GM23248 (cell line): ENCODE measurements at regions not wholly inside any gene's neighbourhood (a gene's known extent, or its start where the extent isn't known, plus 50 kb on each side); places are given as distances from the start of the nearest gene placed in this dataset.

Experiments used
- DNase-seq: peaks from one replicate; pipeline ENCODE4 v3.0.0-alpha.2; 2015
- H2AFZ ChIP-seq: fragments of 200-600 bp; sonication (generic); 2 replicates; pipeline ENCODE4 v1.6.1; 2016; ENCODE audit warnings: antibody characterized with exemption
- H3F3A ChIP-seq: fragments of 200-600 bp; sonication (generic); 2 replicates; pipeline ENCODE4 v1.6.1; 2016; ENCODE audit warnings: mild to moderate bottlenecking, antibody characterized with exemption, mixed run types; ENCODE audit not compliant: insufficient read depth
- H3K27ac ChIP-seq: fragments of 200-600 bp; sonication (generic); 2 replicates; pipeline ENCODE4 v1.5.1; 2016; ENCODE audit warnings: mild to moderate bottlenecking
- H3K27me3 ChIP-seq: fragments of 200-600 bp; sonication (generic); replicated peaks from 2 replicates; pipeline ENCODE4 v1.6.1; 2016; ENCODE audit warnings: mild to moderate bottlenecking; ENCODE audit not compliant: insufficient read depth
- H3K36me3 ChIP-seq: fragments of 200-600 bp; sonication (generic); 2 replicates; pipeline ENCODE4 v1.6.1; 2016; ENCODE audit warnings: low read depth, mild to moderate bottlenecking
- H3K4me1 ChIP-seq: fragments of 200-600 bp; sonication (generic); 2 replicates; pipeline ENCODE4 v1.6.1; 2016; ENCODE audit warnings: mild to moderate bottlenecking; ENCODE audit not compliant: insufficient read depth
- H3K4me2 ChIP-seq: fragments of 200-600 bp; sonication (generic); one replicate; pipeline ENCODE4 v1.6.1; 2016; ENCODE audit warnings: mild to moderate bottlenecking; ENCODE audit not compliant: unreplicated experiment
- H3K4me3 ChIP-seq: fragments of 200-600 bp; sonication (generic); 2 replicates; pipeline ENCODE4 v1.5.1; 2016; ENCODE audit warnings: mild to moderate bottlenecking
- H3K79me2 ChIP-seq: fragments of 200-600 bp; sonication (generic); 2 replicates; pipeline ENCODE4 v1.6.1; 2016; ENCODE audit warnings: mild to moderate bottlenecking; ENCODE audit not compliant: insufficient read depth
- H3K9ac ChIP-seq: fragments of 200-600 bp; sonication (generic); 2 replicates; pipeline ENCODE4 v1.6.1; 2016; ENCODE audit warnings: mild to moderate bottlenecking
- H3K9me2 ChIP-seq: fragments of 200-600 bp; sonication (generic); 2 replicates; pipeline ENCODE4 v1.6.1; 2016; ENCODE audit warnings: mixed run types, mild to moderate bottlenecking, moderate library complexity; ENCODE audit not compliant: insufficient read depth
- H3K9me3 ChIP-seq: fragments of 200-600 bp; sonication (generic); one replicate; pipeline ENCODE4 v1.6.1; 2017; ENCODE audit warnings: low read depth
- H4K20me1 ChIP-seq: fragments of 200-600 bp; sonication (generic); 2 replicates; pipeline ENCODE4 v1.6.0; 2016; ENCODE audit not compliant: insufficient read depth
- EZH2 ChIP-seq: fragments of 200-600 bp; sonication (generic); IDR thresholded peaks from 2 replicates; pipeline ENCODE4 v1.6.1; 2018; ENCODE audit warnings: antibody characterized with exemption, mild to moderate bottlenecking; ENCODE audit not compliant: insufficient read depth, poor library complexity, severe bottlenecking
- EZH2phosphoT487 ChIP-seq: fragments of 200-600 bp; sonication (generic); IDR thresholded peaks from 2 replicates; pipeline ENCODE4 v1.6.1; 2018; ENCODE audit warnings: antibody characterized with exemption, moderate library complexity, mild to moderate bottlenecking, low read depth; ENCODE audit not compliant: insufficient read depth
- WGBS, 2 experiments: methylation state at CpG; one replicate each; pipeline ENCODE4 v1.1.6; 2015 to 2017; ENCODE audit warnings: low lambda C conversion rate in 2 of 2, low coverage in 1 of 2; ENCODE audit errors: missing lambda C conversion rate in 2 of 2; 5-methylcytosine and 5-hydroxymethylcytosine counted together
- in situ Hi-C: fragments of 300-500 bp; cut with MboI; formaldehyde crosslinking; loops from 2 replicates; pipeline ENCODE4 v1.15.0; 2020

DNA sequence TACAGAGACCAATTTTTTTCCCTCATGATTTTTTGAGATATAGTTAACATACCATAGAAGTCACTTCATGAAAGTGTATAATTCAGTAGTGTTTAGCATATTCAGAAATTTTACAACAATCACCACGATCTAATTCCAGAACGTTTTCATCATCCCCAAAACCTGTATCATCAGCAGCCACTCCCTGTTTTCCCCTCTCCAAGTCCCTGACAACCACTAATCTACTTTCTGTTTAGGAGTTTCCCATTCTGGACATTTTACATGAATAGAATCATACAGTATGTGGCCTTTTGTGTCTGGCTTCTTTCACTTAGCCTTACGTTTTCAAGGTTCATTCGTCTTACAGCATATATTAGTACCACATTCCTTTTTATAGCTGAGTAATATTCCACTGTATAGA, 204.2 kb upstream of the PLD5 start:
- Histone ChIP-seq H3K79me2 (no peaks in the 10 kb centered on the region), H3K4me1 (no peaks in the 10 kb centered on the region)

DNA sequence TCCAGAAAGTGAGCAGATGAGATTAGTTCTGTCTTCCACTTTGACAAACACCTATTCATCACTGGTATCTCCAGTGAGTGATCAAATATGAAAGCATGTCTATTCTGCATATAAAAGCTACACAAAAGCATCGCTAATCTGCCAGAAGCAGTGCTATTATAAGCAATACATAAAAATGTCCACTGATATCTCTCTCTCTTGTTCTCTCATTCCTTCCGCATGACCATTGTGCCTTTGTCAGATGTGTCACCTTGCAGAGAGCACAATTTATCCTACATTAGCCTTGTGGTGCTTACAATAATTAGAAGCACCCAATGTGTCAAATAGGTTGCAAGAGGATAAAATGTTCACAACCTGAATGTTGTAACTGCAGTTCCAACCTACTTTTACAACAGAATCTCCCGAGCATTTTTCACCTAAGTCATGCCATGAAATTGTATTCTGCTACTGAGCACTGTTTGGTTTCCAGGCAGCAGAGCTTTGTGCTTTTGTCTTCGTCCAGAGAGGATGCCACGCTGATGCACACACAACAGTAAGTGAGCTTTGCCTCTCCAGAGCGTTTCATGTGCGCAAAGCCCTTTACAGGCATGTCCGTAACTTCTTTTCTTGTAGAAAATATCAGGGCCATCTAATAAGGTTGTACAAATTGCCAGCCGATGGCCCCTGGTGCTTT, 198.7 kb upstream of the PLD5 start:
- H3K9me3 ChIP-seq, result no peaks in the 10 kb centered on the region
- no peaks in the 10 kb centered on the region for H3K4me1 ChIP-seq
- H3K36me3 ChIP-seq, result no peaks in the 10 kb centered on the region
- in situ Hi-C loops, result no loop called here
- H3K4me3 ChIP-seq, result no peak overlapping the region
- 27 to 31% methylated on average over 9 of the region's 9 CpGs for WGBS, 2 experiments
- no peaks in the 10 kb centered on the region for H3K27me3 ChIP-seq
- H3K79me2 ChIP-seq, result no peaks in the 10 kb centered on the region
- H3K9me2 ChIP-seq, result no peaks in the 10 kb centered on the region
- no peaks in the 10 kb centered on the region for H3F3A ChIP-seq
- no peak overlapping the region for H2AFZ ChIP-seq
- no peaks in the 10 kb centered on the region for H4K20me1 ChIP-seq
- no peak overlapping the region for H3K27ac ChIP-seq
- no peak for DNase-seq
- H3K9ac ChIP-seq, result no peak overlapping the region
- H3K4me2 ChIP-seq, result no peak overlapping the region
- TF ChIP-seq EZH2phosphoT487 (no peak), EZH2 (no peak)

More for the DNA sequence above, 204.2 kb upstream of the PLD5 start:
- peaks cover 3% of the 10 kb centered on the region for H3K9me3 ChIP-seq
- 9 to 10% methylated on average over 4 of the region's 4 CpGs for WGBS, 2 experiments
- H3K27me3 ChIP-seq, result no peaks in the 10 kb centered on the region
- no peak for DNase-seq
- H3K4me3 ChIP-seq, result no peak overlapping the region
- in situ Hi-C loops, result no loop called here
- no peak overlapping the region for H2AFZ ChIP-seq
- H3K4me2 ChIP-seq, result no peak overlapping the region
- TF ChIP-seq EZH2phosphoT487 (no peak), EZH2 (no peak)
- H3K36me3 ChIP-seq, result no peaks in the 10 kb centered on the region
- no peaks in the 10 kb centered on the region for H3K9me2 ChIP-seq
- H3F3A ChIP-seq, result no peaks in the 10 kb centered on the region
- H3K27ac ChIP-seq, result no peak overlapping the region
- no peak overlapping the region for H3K9ac ChIP-seq
- H4K20me1 ChIP-seq, result no peaks in the 10 kb centered on the region

DNA sequence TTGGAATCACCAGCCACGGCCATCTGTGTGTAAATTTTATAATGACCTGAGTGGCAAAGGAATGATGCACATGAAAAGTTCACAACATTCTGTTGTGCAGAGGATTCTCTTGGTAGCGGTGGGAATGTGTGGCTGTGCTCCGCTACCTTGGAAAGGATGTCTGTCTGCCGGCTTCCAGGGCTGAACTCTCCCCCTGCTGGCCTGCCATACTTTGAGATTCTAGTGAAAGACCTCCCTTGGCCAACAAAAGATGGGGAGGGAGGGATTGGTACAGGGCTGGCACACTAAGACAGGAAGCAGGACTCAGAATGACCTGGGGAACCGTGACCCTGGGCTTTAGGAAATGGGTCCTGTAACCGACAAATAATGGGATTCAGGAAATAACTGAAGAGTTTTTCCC, 194.5 kb upstream of the PLD5 start:
- Histone ChIP-seq H3F3A (no peaks in the 10 kb centered on the region), H3K27me3 (no peaks in the 10 kb centered on the region), H3K36me3 (no peaks in the 10 kb centered on the region), H3K27ac (no peak overlapping the region), H3K9me3 (no peaks in the 10 kb centered on the region), H3K4me1 (no peaks in the 10 kb centered on the region), H3K79me2 (no peaks in the 10 kb centered on the region), H3K4me2 (no peak overlapping the region), H3K9me2 (no peaks in the 10 kb centered on the region), H3K4me3 (no peak overlapping the region), H2AFZ (no peak overlapping the region), H4K20me1 (no peaks in the 10 kb centered on the region), H3K9ac (no peak overlapping the region)
- in situ Hi-C loops, result no loop called here
- TF ChIP-seq EZH2 (no peak), EZH2phosphoT487 (no peak)
- DNase-seq, result no peak
- 33 to 39% methylated on average over 6 of the region's 6 CpGs for WGBS, 2 experiments

DNA sequence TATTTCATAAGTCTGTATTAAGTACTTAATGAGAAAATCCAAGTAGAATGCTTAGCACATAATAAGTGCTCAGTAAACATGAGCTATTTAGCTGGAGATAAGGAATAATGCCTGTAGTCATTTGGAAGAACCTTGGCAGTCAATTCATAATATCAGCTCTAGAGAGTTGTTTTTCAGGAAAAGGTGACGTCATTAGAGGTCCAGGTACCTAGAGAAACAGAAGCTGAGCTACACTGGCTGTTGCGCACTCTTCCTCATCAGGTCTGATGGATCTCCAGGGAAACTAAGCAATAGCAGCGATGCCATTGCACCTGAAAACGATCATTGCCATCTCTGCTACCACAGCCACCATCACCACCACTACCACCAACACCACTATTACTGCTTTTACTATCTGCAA, 187.8 kb upstream of the PLD5 start:
- Histone ChIP-seq H3K4me2 (no peak overlapping the region), H3F3A (no peaks in the 10 kb centered on the region), H3K27me3 (no peaks in the 10 kb centered on the region), H3K27ac (no peak overlapping the region), H4K20me1 (no peaks in the 10 kb centered on the region), H2AFZ (no peak overlapping the region), H3K9ac (no peak overlapping the region), H3K4me3 (no peak overlapping the region), H3K79me2 (no peaks in the 10 kb centered on the region), H3K4me1 (no peaks in the 10 kb centered on the region), H3K9me2 (no peaks in the 10 kb centered on the region), H3K9me3 (no peaks in the 10 kb centered on the region), H3K36me3 (no peaks in the 10 kb centered on the region)
- 15 to 19% methylated on average over 4 of the region's 4 CpGs for WGBS, 2 experiments
- no peak for DNase-seq
- in situ Hi-C loops, result no loop called here
- TF ChIP-seq EZH2phosphoT487, result no peak
- TF ChIP-seq EZH2, result no peak

DNA sequence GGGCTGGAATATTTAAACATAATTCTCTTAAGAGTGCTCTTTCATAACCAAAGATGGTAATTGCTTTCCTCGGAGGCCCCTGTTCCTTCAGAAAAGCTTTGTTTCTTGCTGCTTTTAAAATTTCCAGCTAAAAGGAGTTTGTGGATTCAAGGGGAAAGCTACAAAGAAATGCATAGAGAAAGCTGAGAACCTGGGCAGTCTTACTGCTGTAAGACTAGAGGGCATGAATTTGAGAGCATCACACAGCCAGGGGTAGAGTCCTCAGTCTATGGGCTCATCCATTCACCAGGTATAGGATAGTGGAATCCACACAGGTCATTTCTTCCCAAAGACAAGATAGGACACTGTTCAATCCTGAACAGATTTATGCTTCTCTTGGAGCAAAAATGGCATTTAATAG, 186.3 kb upstream of the PLD5 start:
- Histone ChIP-seq H3K79me2 (no peaks in the 10 kb centered on the region), H3K4me2 (no peak overlapping the region), H2AFZ (no peak overlapping the region), H3K9me3 (no peaks in the 10 kb centered on the region), H3K9me2 (no peaks in the 10 kb centered on the region), H3K4me3 (no peak overlapping the region), H3K27ac (no peak overlapping the region), H4K20me1 (no peaks in the 10 kb centered on the region), H3K4me1 (no peaks in the 10 kb centered on the region), H3F3A (no peaks in the 10 kb centered on the region), H3K27me3 (no peaks in the 10 kb centered on the region), H3K36me3 (no peaks in the 10 kb centered on the region), H3K9ac (no peak overlapping the region)
- DNase-seq, result no peak
- 10 to 17% methylated on average over 1 of the region's 1 CpG for WGBS, 2 experiments
- TF ChIP-seq EZH2 (no peak), EZH2phosphoT487 (no peak)
- in situ Hi-C loops, result no loop called here
